Endothelial cell of umbilical vein (primary cell): ENCODE measurements at regions not wholly inside any gene's neighbourhood (a gene's known extent, or its start where the extent isn't known, plus 50 kb on each side); places are given as distances from the start of the nearest gene placed in this dataset.

ENCODE experiments used
- BruUV-seq: library from RNA; stranded (reverse); fragments of 400-500 nt; replicated peaks from 2 replicates; lab custom pipeline; 2021; lab: Mats Ljungman, UMichigan
- CTCF ChIA-PET: fragments of 300-600, 350-600 bp; sonication (Branson Sonifier 250); formaldehyde crosslinking; loops from one replicate; lab custom pipeline; 2021; ENCODE audit warnings: antibody characterized with exemption, inconsistent platforms; lab: Charles Lee
- POLR2A ChIA-PET: fragments of 300-600, 350-600 bp; sonication (Branson Sonifier 250); formaldehyde crosslinking; loops from one replicate; lab custom pipeline; 2021; ENCODE audit warnings: antibody characterized with exemption, inconsistent platforms; lab: Charles Lee
- DNase-seq: peaks from one replicate; pipeline ENCODE4 v3.0.0-alpha.2; 2011; ENCODE audit warnings: low read depth, low spot score
- FAIRE-seq: peaks from 2 replicates; lab custom pipeline; 2011; peaks lifted over from hg19 to GRCh38; lab: Jason Lieb, UNC
- H2AFZ ChIP-seq: 2 replicates; pipeline ENCODE4 v1.6.0; 2012; ENCODE audit warnings: low read depth, low read length, control low read depth, inconsistent platforms
- H3K27ac ChIP-seq: 2 replicates; pipeline ENCODE4 v1.5.1; 2011; ENCODE audit warnings: low read depth, mild to moderate bottlenecking, control low read depth, low read length, moderate library complexity; ENCODE audit not compliant: insufficient read depth
- H3K27me3 ChIP-seq, 2 experiments: 2 replicates each; pipeline versions ENCODE4 v1.6.0 to v1.6.1; 2011; ENCODE audit warnings: low read length in 2 of 2, mixed read lengths in 1 of 2; ENCODE audit not compliant: control insufficient read depth in 2 of 2, insufficient read depth in 2 of 2
- H3K36me3 ChIP-seq, 2 experiments: 2 replicates in 1 of 2; 3 replicates in 1 of 2; pipeline ENCODE4 v1.5.1; 2011; ENCODE audit warnings: low read length in 2 of 2, mild to moderate bottlenecking in 1 of 2, moderate library complexity in 1 of 2; ENCODE audit not compliant: control insufficient read depth in 2 of 2, insufficient read depth in 2 of 2; ENCODE audit errors: extremely low read depth in 1 of 2
- H3K4me1 ChIP-seq: 3 replicates; pipeline ENCODE4 v1.5.1; 2011; ENCODE audit warnings: mild to moderate bottlenecking, low read length; ENCODE audit not compliant: control insufficient read depth, insufficient read depth; ENCODE audit errors: extremely low read depth
- H3K4me2 ChIP-seq: 2 replicates; pipeline ENCODE4 v1.6.1; 2011; ENCODE audit warnings: low read length, control low read depth, mixed read lengths; ENCODE audit not compliant: insufficient read depth
- H3K4me3 ChIP-seq, 3 experiments: fragments of 200-600 bp in 1 of 3; sonication (generic), shearing (Covaris generic) in 1 of 3; replicated peaks in 1 of 3; 2 replicates each; pipeline ENCODE4 v1.5.1; 2011 to 2016; ENCODE audit warnings: control low read depth in 3 of 3, low read length in 3 of 3, mild to moderate bottlenecking in 2 of 3, inconsistent platforms in 1 of 3, low read depth in 1 of 3, moderate library complexity in 1 of 3; ENCODE audit not compliant: insufficient read depth in 1 of 3
- H3K79me2 ChIP-seq: 2 replicates; pipeline ENCODE4 v1.6.0; 2012; ENCODE audit warnings: low read length, inconsistent platforms; ENCODE audit not compliant: control insufficient read depth, insufficient read depth
- H3K9ac ChIP-seq: replicated peaks from 2 replicates; pipeline ENCODE3; 2011; ENCODE audit warnings: low read length, control low read depth; ENCODE audit not compliant: insufficient read depth; ENCODE audit errors: extremely low read depth
- H3K9me1 ChIP-seq: replicated peaks from 3 replicates; pipeline ENCODE4 v1.6.0; 2011; ENCODE audit warnings: mild to moderate bottlenecking, low read length; ENCODE audit not compliant: control insufficient read depth, insufficient read depth; ENCODE audit errors: extremely low read depth
- H3K9me3 ChIP-seq: replicated peaks from 2 replicates; pipeline ENCODE4 v1.5.1; 2012; ENCODE audit warnings: low read length, inconsistent platforms; ENCODE audit not compliant: control insufficient read depth, insufficient read depth
- H4K20me1 ChIP-seq: replicated peaks from 2 replicates; pipeline ENCODE3; 2011; ENCODE audit warnings: mild to moderate bottlenecking, low read length; ENCODE audit not compliant: control insufficient read depth, insufficient read depth; ENCODE audit errors: extremely low read depth
- CTCF ChIP-seq, 2 donors: IDR thresholded peaks; 1 replicate in 1 of 2; 2 replicates in 1 of 2; pipeline ENCODE4 v1.5.1; 2011; ENCODE audit warnings: low read length in 2 of 2, mild to moderate bottlenecking in 2 of 2, moderate library complexity in 2 of 2, control low read depth in 1 of 2, inconsistent platforms in 1 of 2, low read depth in 1 of 2; ENCODE audit not compliant: insufficient read depth in 1 of 2; ENCODE audit errors: extremely low read depth in 1 of 2
- EZH2 ChIP-seq: IDR thresholded peaks from 2 replicates; pipeline ENCODE4 v1.6.1; 2012; ENCODE audit warnings: borderline replicate concordance, low read depth, mild to moderate bottlenecking, moderate library complexity, low read length, inconsistent platforms; ENCODE audit not compliant: severe bottlenecking
- FOS ChIP-seq: IDR thresholded peaks from 2 replicates; pipeline ENCODE4 v1.6.1; 2011; ENCODE audit warnings: mild to moderate bottlenecking, low read length, moderate library complexity, borderline replicate concordance; ENCODE audit not compliant: insufficient read depth
- GATA2 ChIP-seq: IDR thresholded peaks from 2 replicates; pipeline ENCODE4 v1.7.0; 2011; ENCODE audit warnings: low read depth, mild to moderate bottlenecking, moderate library complexity, mixed read lengths, low read length; ENCODE audit not compliant: insufficient read length, insufficient read depth
- JUN ChIP-seq: IDR thresholded peaks from 2 replicates; pipeline ENCODE4 v1.6.1; 2011; ENCODE audit warnings: borderline replicate concordance, low read depth; ENCODE audit not compliant: insufficient read length, insufficient read depth
- POLR2A ChIP-seq: IDR thresholded peaks from 2 replicates; pipeline ENCODE4 v1.6.1; 2012; ENCODE audit warnings: low read depth, mild to moderate bottlenecking, control low read depth, low read length
- POLR2AphosphoS5 ChIP-seq: IDR thresholded peaks from 2 replicates; pipeline ENCODE4 v1.6.1; 2012; ENCODE audit warnings: low read depth, mild to moderate bottlenecking, control low read depth, low read length, moderate library complexity; ENCODE audit not compliant: insufficient read depth
- dilution Hi-C: fragments of 300-500 bp; cut with MboI; formaldehyde crosslinking; loops from one replicate; pipeline ENCODE4 v1.15.0; 2019; ENCODE audit warnings: low sequenced_read_pairs; ENCODE audit not compliant: extremely low pct_ligation_motif_present
- intact Hi-C: fragments of 100-400 bp; cut with micrococcal nuclease; formaldehyde crosslinking; loops from one replicate; pipeline ENCODE4 v1.10.0; 2022

GRCh38 chr20:53751620-53752318 lies 158.1 kb upstream of the ZNF217 start:
- no peak overlapping the region for H3K4me2 ChIP-seq
- H4K20me1 ChIP-seq = no peaks in the 10 kb centered on the region
- no peak overlapping the region for H3K27ac ChIP-seq
- FAIRE-seq (peak; percentile 4), DNase-seq (no peak)
- no peaks in the 10 kb centered on the region for H3K36me3 ChIP-seq
- intact Hi-C loops (no loop called here), dilution Hi-C loops (no loop called here)
- H3K27me3 ChIP-seq = no peaks in the 10 kb centered on the region
- peaks cover 8% of the 10 kb centered on the region for H3K4me1 ChIP-seq
- TF ChIP-seq POLR2A (no peak), GATA2 (no peak), JUN (no peak), POLR2AphosphoS5 (no peak), FOS (no peak), EZH2 (no peak), CTCF (IDR thresholded peaks at IDR 0.05; ENCODE audit: extremely low read depth in 1 of 2, insufficient read depth in 1 of 2, low read depth in 1 of 2, low read length in 2 of 2) (no peak)
- no TSS peak for BruUV-seq
- H3K9ac ChIP-seq = no peak overlapping the region
- H2AFZ ChIP-seq = peak overlapping the region; percentile 93
- no peaks in the 10 kb centered on the region for H3K9me3 ChIP-seq
- ChIA-PET POLR2A (no interaction called here), CTCF (no interaction called here)
- no peaks in the 10 kb centered on the region for H3K9me1 ChIP-seq
- no peaks in the 10 kb centered on the region for H3K79me2 ChIP-seq
- no peak overlapping the region for H3K4me3 ChIP-seq
